ENCODE measurements at regions not wholly inside any gene's neighbourhood (a gene's known extent, or its start where the extent isn't known, plus 50 kb on each side); places are given as distances from the start of the nearest gene placed in this dataset.

GRCh38 chr17:79203657-79204056 is 129.0 kb downstream of the ENGASE start:
- no peaks in the 10 kb centered on the region for H3K9me3 ChIP-seq
- peaks cover 0 to 90% (median 12%) of the 10 kb centered on the region in 7 donors for H3K27me3 ChIP-seq (replicated peaks in 1 of 7)
- no peak overlapping the region for H3K4me3 ChIP-seq
- TF ChIP-seq POLR2AphosphoS5 (IDR thresholded peaks at IDR 0.05), result no peak
- TF ChIP-seq, protein P1, sequence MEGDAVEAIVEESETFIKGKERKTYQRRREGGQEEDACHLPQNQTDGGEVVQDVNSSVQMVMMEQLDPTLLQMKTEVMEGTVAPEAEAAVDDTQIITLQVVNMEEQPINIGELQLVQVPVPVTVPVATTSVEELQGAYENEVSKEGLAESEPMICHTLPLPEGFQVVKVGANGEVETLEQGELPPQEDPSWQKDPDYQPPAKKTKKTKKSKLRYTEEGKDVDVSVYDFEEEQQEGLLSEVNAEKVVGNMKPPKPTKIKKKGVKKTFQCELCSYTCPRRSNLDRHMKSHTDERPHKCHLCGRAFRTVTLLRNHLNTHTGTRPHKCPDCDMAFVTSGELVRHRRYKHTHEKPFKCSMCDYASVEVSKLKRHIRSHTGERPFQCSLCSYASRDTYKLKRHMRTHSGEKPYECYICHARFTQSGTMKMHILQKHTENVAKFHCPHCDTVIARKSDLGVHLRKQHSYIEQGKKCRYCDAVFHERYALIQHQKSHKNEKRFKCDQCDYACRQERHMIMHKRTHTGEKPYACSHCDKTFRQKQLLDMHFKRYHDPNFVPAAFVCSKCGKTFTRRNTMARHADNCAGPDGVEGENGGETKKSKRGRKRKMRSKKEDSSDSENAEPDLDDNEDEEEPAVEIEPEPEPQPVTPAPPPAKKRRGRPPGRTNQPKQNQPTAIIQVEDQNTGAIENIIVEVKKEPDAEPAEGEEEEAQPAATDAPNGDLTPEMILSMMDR (IDR thresholded peaks at IDR 0.05 in 8 of 11, conservative IDR thresholded peaks at IDR 0.05 in 3 of 11), result no peak
- TF ChIP-seq POLR2A (IDR thresholded peaks at IDR 0.05), result no peak
- no peaks in the 10 kb centered on the region for H3K36me3 ChIP-seq
- H3K27ac ChIP-seq, result no peak overlapping the region
- H3K4me1 ChIP-seq, result no peaks in the 10 kb centered on the region
- no peak for DNase-seq
- intact Hi-C loops (cut with DNase I; ENCODE audit: low total_unique reads), result no loop called here
- 77 to 86% (median 84%) methylated on average over 5 of the region's 5 CpGs for WGBS, 5 donors

- 69 to 77% (median 76%) methylated on average over 5 to 9 of the region's 9 CpGs for WGBS, 5 donors
Measured at GRCh38 chr17:79203016-79203415, 128.4 kb downstream of the ENGASE start.

GRCh38 chr17:79202480-79202879 is 127.9 kb downstream of the ENGASE start:
- Histone ChIP-seq H3K9me3 (no peaks in the 10 kb centered on the region), H3K4me3 (no peak overlapping the region), H3K4me1 (no peaks in the 10 kb centered on the region), H3K36me3 (no peaks in the 10 kb centered on the region), H3K27ac (no peak overlapping the region), H3K27me3 (replicated peaks in 1 of 7) (peaks cover 0 to 92% (median 12%) of the 10 kb centered on the region in 7 donors)
- TF ChIP-seq POLR2AphosphoS5 (IDR thresholded peaks at IDR 0.05) (no peak), POLR2A (IDR thresholded peaks at IDR 0.05) (no peak)
- TF ChIP-seq, protein P1 (IDR thresholded peaks at IDR 0.05 in 8 of 11, conservative IDR thresholded peaks at IDR 0.05 in 3 of 11), result no peak
- WGBS, 5 donors, result 64 to 76% (median 73%) methylated on average over 12 of the region's 12 CpGs
- intact Hi-C loops (cut with DNase I; ENCODE audit: low total_unique reads), result no loop called here
- no peak for DNase-seq

More at GRCh38 chr17:79203016-79203415, 128.4 kb downstream of the ENGASE start:
- TF ChIP-seq POLR2A (IDR thresholded peaks at IDR 0.05) (no peak), POLR2AphosphoS5 (IDR thresholded peaks at IDR 0.05) (no peak)
- TF ChIP-seq, protein P1 (IDR thresholded peaks at IDR 0.05 in 8 of 11, conservative IDR thresholded peaks at IDR 0.05 in 3 of 11), result no peak
- no peak overlapping the region for H3K4me3 ChIP-seq
- no peaks in the 10 kb centered on the region for H3K36me3 ChIP-seq
- intact Hi-C loops (cut with DNase I; ENCODE audit: low total_unique reads), result no loop called here
- no peaks in the 10 kb centered on the region for H3K4me1 ChIP-seq
- H3K27me3 ChIP-seq (replicated peaks in 1 of 7), result peaks cover 0 to 90% (median 12%) of the 10 kb centered on the region in 7 donors
- no peaks in the 10 kb centered on the region for H3K9me3 ChIP-seq
- DNase-seq, result no peak
- H3K27ac ChIP-seq, result no peak overlapping the region

DNA sequence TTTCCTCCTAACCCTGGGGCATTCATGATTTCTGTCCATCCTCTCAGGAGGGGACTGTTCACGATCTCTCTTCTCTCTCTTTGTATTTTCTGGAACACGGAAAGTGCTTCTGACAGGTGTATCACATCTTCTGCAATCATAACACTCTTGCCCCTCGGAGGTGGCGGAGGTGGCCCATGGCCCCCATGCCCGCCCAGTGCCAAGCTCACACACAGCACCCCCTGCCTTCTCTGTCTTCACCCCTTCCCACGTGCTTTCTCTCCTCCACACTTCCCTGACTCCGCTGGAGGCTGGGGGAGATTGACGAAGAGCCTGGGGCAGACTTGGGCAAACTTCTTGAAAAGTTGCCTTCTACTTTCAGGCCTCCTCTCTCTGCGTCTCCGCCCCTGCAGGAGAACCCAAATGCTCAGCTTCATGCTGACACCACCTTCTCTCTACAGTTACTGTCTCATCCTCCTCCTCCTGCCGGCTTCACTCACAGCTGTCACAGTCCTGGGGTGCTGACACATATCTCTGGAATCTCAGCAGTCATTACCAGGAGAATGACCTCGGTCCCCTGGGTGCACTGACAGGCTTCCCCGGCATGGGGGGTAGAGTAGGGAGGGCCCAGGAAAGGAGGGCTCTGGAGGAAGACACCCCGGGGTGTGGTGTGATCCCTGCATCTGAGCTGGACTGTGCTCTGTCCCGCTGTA is 127.1 kb downstream of the ENGASE start:
- no peaks in the 10 kb centered on the region for H3K4me1 ChIP-seq
- no peaks in the 10 kb centered on the region for H3K36me3 ChIP-seq
- no peak overlapping the region for H3K27ac ChIP-seq
- H3K9me3 ChIP-seq, result no peaks in the 10 kb centered on the region
- WGBS, 5 donors, result 60 to 68% (median 61%) methylated on average over 15 of the region's 15 CpGs
- DNase-seq, result no peak
- H3K27me3 ChIP-seq (replicated peaks in 1 of 7), result peaks cover 0 to 92% (median 12%) of the 10 kb centered on the region in 7 donors
- TF ChIP-seq POLR2A (IDR thresholded peaks at IDR 0.05) (no peak), POLR2AphosphoS5 (IDR thresholded peaks at IDR 0.05) (no peak)
- TF ChIP-seq, protein P1 (IDR thresholded peaks at IDR 0.05 in 8 of 11, conservative IDR thresholded peaks at IDR 0.05 in 3 of 11), result no peak
- intact Hi-C loops (cut with DNase I; ENCODE audit: low total_unique reads), result no loop called here
- no peak overlapping the region for H3K4me3 ChIP-seq
